Trophoblast cell (in vitro differentiated cells and primary cell): ENCODE measurements at regions not wholly inside any gene's neighbourhood (a gene's known extent, or its start where the extent isn't known, plus 50 kb on each side); places are given as distances from the start of the nearest gene placed in this dataset.
A peak's percentile ranks its signal among the peaks of the same experiment; 100 is the strongest.

Experiments
- DNase-seq, 2 donors: peaks; one replicate each; pipeline ENCODE4 v3.0.0-alpha.2; 2016
- H2AFZ ChIP-seq: 2 replicates; pipeline ENCODE4 v1.6.1; 2013; ENCODE audit warnings: low read length, moderate library complexity, mild to moderate bottlenecking; ENCODE audit not compliant: insufficient read depth, poor library complexity
- H2AK5ac ChIP-seq: 2 replicates; pipeline ENCODE4 v1.6.1; 2013; ENCODE audit warnings: mild to moderate bottlenecking, low read length
- H2BK120ac ChIP-seq: 2 replicates; pipeline ENCODE4 v1.6.1; 2013; ENCODE audit warnings: low read length, mild to moderate bottlenecking, moderate library complexity; ENCODE audit not compliant: insufficient read depth, poor library complexity
- H2BK12ac ChIP-seq: 2 replicates; pipeline ENCODE4 v1.6.1; 2013; ENCODE audit warnings: mild to moderate bottlenecking, low read length, moderate library complexity
- H2BK5ac ChIP-seq: 2 replicates; pipeline ENCODE4 v1.6.1; 2013; ENCODE audit warnings: low read length, low read depth, moderate library complexity, mild to moderate bottlenecking; ENCODE audit not compliant: poor library complexity
- H3K14ac ChIP-seq: 2 replicates; pipeline ENCODE4 v1.6.1; 2013; ENCODE audit warnings: mild to moderate bottlenecking, low read length
- H3K18ac ChIP-seq: 2 replicates; pipeline ENCODE4 v1.6.1; 2013; ENCODE audit warnings: mild to moderate bottlenecking, low read length
- H3K23ac ChIP-seq: 2 replicates; pipeline ENCODE4 v1.6.1; 2013; ENCODE audit warnings: low read length
- H3K27ac ChIP-seq: 2 replicates; pipeline ENCODE4 v1.5.1; 2013; ENCODE audit warnings: low read depth, mild to moderate bottlenecking, inconsistent platforms, low read length, moderate library complexity
- H3K27me3 ChIP-seq: 2 replicates; pipeline ENCODE4 v1.6.1; 2013; ENCODE audit warnings: inconsistent platforms, mild to moderate bottlenecking, low read length, moderate library complexity; ENCODE audit not compliant: insufficient read depth
- H3K36me3 ChIP-seq, 2 experiments: 1 replicate in 1 of 2; 2 replicates in 1 of 2; pipeline ENCODE4 v1.6.1; 2013; ENCODE audit warnings: low read length in 2 of 2, mild to moderate bottlenecking in 2 of 2, moderate library complexity in 1 of 2; ENCODE audit not compliant: insufficient read depth in 2 of 2, control insufficient read depth in 1 of 2
- H3K4ac ChIP-seq: 2 replicates; pipeline ENCODE4 v1.6.1; 2013; ENCODE audit warnings: low read depth, mild to moderate bottlenecking, low read length, moderate library complexity
- H3K4me1 ChIP-seq, 2 experiments: 1 replicate in 1 of 2; 2 replicates in 1 of 2; pipeline ENCODE4 v1.6.1; 2013; ENCODE audit warnings: low read length in 2 of 2, mild to moderate bottlenecking in 2 of 2, moderate library complexity in 1 of 2; ENCODE audit not compliant: insufficient read depth in 2 of 2, control insufficient read depth in 1 of 2
- H3K4me2 ChIP-seq: 2 replicates; pipeline ENCODE4 v1.6.1; 2013; ENCODE audit warnings: inconsistent platforms, mild to moderate bottlenecking, low read length, moderate library complexity
- H3K4me3 ChIP-seq: 2 replicates; pipeline ENCODE4 v1.5.1; 2013; ENCODE audit warnings: mild to moderate bottlenecking, low read depth, low read length, inconsistent platforms
- H3K79me1 ChIP-seq: one replicate; pipeline ENCODE4 v1.6.1; 2013; ENCODE audit warnings: low read length
- H3K79me2 ChIP-seq: 2 replicates; pipeline ENCODE4 v1.6.1; 2013; ENCODE audit warnings: low read length, mild to moderate bottlenecking; ENCODE audit not compliant: control insufficient read depth, insufficient read depth, poor library complexity
- H3K9ac ChIP-seq: 2 replicates; pipeline ENCODE4 v1.6.1; 2013; ENCODE audit warnings: mild to moderate bottlenecking, low read length
- H3K9me3 ChIP-seq: 2 replicates; pipeline ENCODE4 v1.6.1; 2013; ENCODE audit warnings: low read depth, mild to moderate bottlenecking, control low read depth, inconsistent platforms, low read length; ENCODE audit not compliant: insufficient read depth
- H4K12ac ChIP-seq: 2 replicates; pipeline ENCODE4 v1.6.1; 2013; ENCODE audit warnings: low read depth, mild to moderate bottlenecking, low read length, moderate library complexity
- H4K8ac ChIP-seq: 2 replicates; pipeline ENCODE4 v1.6.1; 2013; ENCODE audit warnings: low read depth, mild to moderate bottlenecking, low read length, moderate library complexity
- H4K91ac ChIP-seq: one replicate; pipeline ENCODE4 v1.6.1; 2013; ENCODE audit warnings: low read depth, mild to moderate bottlenecking, low read length, moderate library complexity
- WGBS: extraction: QIAGEN DNeasy Blood & Tissue Kit; methylation state at CpG from one replicate; pipeline ENCODE4 v1.1.7; 2013; ENCODE audit warnings: missing lambda C conversion rate; ENCODE audit not compliant: insufficient read length, insufficient coverage; ENCODE audit errors: extremely low coverage; 5-methylcytosine and 5-hydroxymethylcytosine counted together

- no peak overlapping the region for H3K9ac ChIP-seq
- H3K79me1 ChIP-seq, result peaks cover 8% of the 10 kb centered on the region
- WGBS, result no CpG with 5 or more reads among the region's 12 CpGs
- H3K18ac ChIP-seq, result no peak overlapping the region
- no peak overlapping the region for H2BK5ac ChIP-seq
- H4K8ac ChIP-seq, result no peak overlapping the region
- no peak for DNase-seq
- H3K9me3 ChIP-seq, result no peaks in the 10 kb centered on the region
- no peak overlapping the region for H4K91ac ChIP-seq
- H3K36me3 ChIP-seq, result no peaks in the 10 kb centered on the region
- H3K79me2 ChIP-seq, result no peaks in the 10 kb centered on the region
- no peak overlapping the region for H3K27ac ChIP-seq
- no peak overlapping the region for H2AK5ac ChIP-seq
- H2AFZ ChIP-seq, result peak overlapping the region; percentile 13
- no peaks in the 10 kb centered on the region for H3K27me3 ChIP-seq
- peaks cover 17 to 21% of the 10 kb centered on the region in 2 experiments for H3K4me1 ChIP-seq
- no peak overlapping the region for H2BK12ac ChIP-seq
- H4K12ac ChIP-seq, result no peak overlapping the region
- H3K14ac ChIP-seq, result no peak overlapping the region
- no peak overlapping the region for H3K4me2 ChIP-seq
- no peak overlapping the region for H3K23ac ChIP-seq
- no peak overlapping the region for H3K4me3 ChIP-seq
- no peak overlapping the region for H2BK120ac ChIP-seq
- no peak overlapping the region for H3K4ac ChIP-seq
Observed at GRCh38 chr12:123097561-123098084, 53.3 kb downstream of the PITPNM2 start.

- H3K4me1 ChIP-seq, result peaks cover 19 to 21% of the 10 kb centered on the region in 2 experiments
- H3K79me1 ChIP-seq, result peaks cover 8% of the 10 kb centered on the region
- no peak overlapping the region for H2AK5ac ChIP-seq
- H3K4ac ChIP-seq, result no peak overlapping the region
- H3K36me3 ChIP-seq, result no peaks in the 10 kb centered on the region
- H3K4me2 ChIP-seq, result no peak overlapping the region
- no peak overlapping the region for H3K23ac ChIP-seq
- H2AFZ ChIP-seq, result no peak overlapping the region
- H4K91ac ChIP-seq, result no peak overlapping the region
- H2BK12ac ChIP-seq, result no peak overlapping the region
- no peak overlapping the region for H3K4me3 ChIP-seq
- no peak overlapping the region for H3K9ac ChIP-seq
- no peak overlapping the region for H3K18ac ChIP-seq
- no CpG with 5 or more reads among the region's 5 CpGs for WGBS
- no peak for DNase-seq
- no peak overlapping the region for H4K12ac ChIP-seq
- no peak overlapping the region for H2BK5ac ChIP-seq
- H3K79me2 ChIP-seq, result no peaks in the 10 kb centered on the region
- no peaks in the 10 kb centered on the region for H3K9me3 ChIP-seq
- no peak overlapping the region for H4K8ac ChIP-seq
- no peak overlapping the region for H2BK120ac ChIP-seq
- no peak overlapping the region for H3K14ac ChIP-seq
- no peaks in the 10 kb centered on the region for H3K27me3 ChIP-seq
- no peak overlapping the region for H3K27ac ChIP-seq
Observed at GRCh38 chr12:123096741-123097140, 54.1 kb downstream of the PITPNM2 start.

- Histone ChIP-seq H3K27me3 (no peaks in the 10 kb centered on the region), H3K18ac (no peak overlapping the region), H3K23ac (no peak overlapping the region), H4K12ac (no peak overlapping the region), H2BK120ac (no peak overlapping the region), H4K91ac (no peak overlapping the region), H3K79me1 (peaks cover 8% of the 10 kb centered on the region), H3K4me1 (peaks cover 19 to 21% of the 10 kb centered on the region in 2 experiments), H4K8ac (no peak overlapping the region), H2BK5ac (no peak overlapping the region), H3K4me3 (no peak overlapping the region), H3K9me3 (no peaks in the 10 kb centered on the region), H3K79me2 (no peaks in the 10 kb centered on the region), H2AFZ (no peak overlapping the region), H3K4me2 (no peak overlapping the region), H3K4ac (no peak overlapping the region), H3K27ac (no peak overlapping the region), H3K14ac (no peak overlapping the region), H3K9ac (no peak overlapping the region), H3K36me3 (no peaks in the 10 kb centered on the region), H2BK12ac (no peak overlapping the region), H2AK5ac (no peak overlapping the region)
- WGBS, result no CpG with 5 or more reads among the region's 8 CpGs
- no peak for DNase-seq
Observed at GRCh38 chr12:123096182-123096581, 54.7 kb downstream of the PITPNM2 start.

GRCh38 chr12:123095078-123095881 is 55.6 kb downstream of the PITPNM2 start:
- peak overlapping the region; percentile 32 for H4K91ac ChIP-seq
- no peaks in the 10 kb centered on the region for H3K79me2 ChIP-seq
- H3K36me3 ChIP-seq, result no peaks in the 10 kb centered on the region
- peak overlapping the region; percentile 2 for H2BK120ac ChIP-seq
- no peak overlapping the region for H4K8ac ChIP-seq
- H4K12ac ChIP-seq, result no peak overlapping the region
- H3K23ac ChIP-seq, result no peak overlapping the region
- peak overlapping the region; percentile 9 for H3K18ac ChIP-seq
- peaks cover 19 to 21% of the 10 kb centered on the region in 2 experiments for H3K4me1 ChIP-seq
- DNase-seq, result no peak
- H3K14ac ChIP-seq, result no peak overlapping the region
- no peak overlapping the region for H3K4me2 ChIP-seq
- H3K27me3 ChIP-seq, result no peaks in the 10 kb centered on the region
- no peaks in the 10 kb centered on the region for H3K9me3 ChIP-seq
- WGBS, result no CpG with 5 or more reads among the region's 25 CpGs
- no peak overlapping the region for H3K9ac ChIP-seq
- peak overlapping the region; percentile 16 for H2AK5ac ChIP-seq
- H3K4me3 ChIP-seq, result no peak overlapping the region
- H3K4ac ChIP-seq, result no peak overlapping the region
- no peak overlapping the region for H2BK12ac ChIP-seq
- H2AFZ ChIP-seq, result no peak overlapping the region
- no peak overlapping the region for H2BK5ac ChIP-seq
- H3K27ac ChIP-seq, result no peak overlapping the region
- H3K79me1 ChIP-seq, result peaks cover 8% of the 10 kb centered on the region
